Endodermal cell (in vitro differentiated cells): ENCODE measurements at regions not wholly inside any gene's neighbourhood (a gene's known extent, or its start where the extent isn't known, plus 50 kb on each side); places are given as distances from the start of the nearest gene placed in this dataset.

Source experiments
- DNase-seq: peaks from one replicate; pipeline ENCODE4 v3.0.0-alpha.2; 2017
- H3K27ac ChIP-seq: 2 replicates; pipeline ENCODE4 v1.5.1; 2013; ENCODE audit warnings: mild to moderate bottlenecking, low read depth, low read length, moderate library complexity
- H3K27me3 ChIP-seq: 2 replicates; pipeline ENCODE4 v1.6.1; 2013; ENCODE audit warnings: mild to moderate bottlenecking, low read length, moderate library complexity; ENCODE audit not compliant: insufficient read depth, control insufficient read depth, poor library complexity, severe bottlenecking
- H3K36me3 ChIP-seq: 2 replicates; pipeline ENCODE4 v1.7.0; 2013; ENCODE audit warnings: mild to moderate bottlenecking, low read length, moderate library complexity; ENCODE audit not compliant: control insufficient read depth, insufficient read depth
- H3K4me1 ChIP-seq: one replicate; pipeline ENCODE4 v1.7.0; 2013; ENCODE audit warnings: low read length; ENCODE audit not compliant: control insufficient read depth, insufficient read depth
- H3K4me3 ChIP-seq: 2 replicates; pipeline ENCODE4 v1.5.1; 2013; ENCODE audit warnings: mild to moderate bottlenecking, low read length, moderate library complexity
- H3K9ac ChIP-seq: 2 replicates; pipeline ENCODE4 v1.6.1; 2013; ENCODE audit warnings: mild to moderate bottlenecking, low read length, moderate library complexity; ENCODE audit not compliant: poor library complexity, severe bottlenecking; ENCODE audit errors: extremely low read depth
- H3K9me3 ChIP-seq: 2 replicates; pipeline ENCODE4 v1.6.1; 2013; ENCODE audit warnings: mild to moderate bottlenecking, low read length, moderate library complexity; ENCODE audit not compliant: control insufficient read depth
- H3K27ac Mint-ChIP-seq: 2 replicates; pipeline ENCODE4 v1.8.0; 2020; ENCODE audit warnings: mixed read lengths
- H3K27me3 Mint-ChIP-seq: 2 replicates; pipeline ENCODE4 v1.8.0; 2021; ENCODE audit warnings: mild to moderate bottlenecking, mixed read lengths; ENCODE audit not compliant: insufficient read depth
- H3K36me3 Mint-ChIP-seq: 2 replicates; pipeline ENCODE4 v1.8.0; 2020; ENCODE audit warnings: low read depth, mixed read lengths
- H3K4me1 Mint-ChIP-seq: 2 replicates; pipeline ENCODE4 v1.8.0; 2020; ENCODE audit warnings: mixed read lengths
- H3K4me3 Mint-ChIP-seq: 2 replicates; pipeline ENCODE4 v1.8.0; 2020; ENCODE audit warnings: mild to moderate bottlenecking, moderate library complexity, mixed read lengths
- H3K9me3 Mint-ChIP-seq: 2 replicates; pipeline ENCODE4 v1.8.0; 2020; ENCODE audit warnings: mild to moderate bottlenecking, mixed read lengths
- WGBS, 2 experiments: methylation state at CpG; one replicate each; pipeline versions ENCODE4 v1.1.5 to v1.1.7; 2013; ENCODE audit warnings: missing lambda C conversion rate in 2 of 2, mixed read lengths in 1 of 2; ENCODE audit not compliant: insufficient coverage in 1 of 2, insufficient read length in 1 of 2; 5-methylcytosine and 5-hydroxymethylcytosine counted together
- TF ChIP-seq, protein P1 (sequence below): fragments of 200-600 bp; sonication (generic); conservative IDR thresholded peaks from 2 replicates; pipeline ENCODE4 v1.5.0; 2021; ENCODE audit warnings: antibody characterized with exemption, mild to moderate bottlenecking

DNA sequence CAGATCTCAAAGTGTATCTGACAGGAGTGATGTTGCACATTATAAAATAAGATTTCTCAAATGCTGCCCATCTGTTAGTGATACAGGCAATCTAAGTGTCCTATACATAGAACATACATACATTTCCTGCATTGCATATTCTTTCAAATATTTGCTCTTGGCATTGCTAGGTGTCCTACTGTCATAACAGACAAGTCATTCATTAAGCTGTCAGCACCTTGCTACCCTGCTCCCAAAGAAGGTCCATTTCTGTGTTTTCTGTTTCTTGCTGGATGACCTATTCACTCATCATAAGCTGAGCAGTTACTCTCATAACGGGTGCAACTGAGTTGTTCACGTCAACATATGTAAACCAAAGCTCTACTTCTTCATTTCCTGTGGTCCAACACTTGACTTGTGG is 719.0 kb downstream of the KCNJ2 start:
- TF ChIP-seq, protein P1, sequence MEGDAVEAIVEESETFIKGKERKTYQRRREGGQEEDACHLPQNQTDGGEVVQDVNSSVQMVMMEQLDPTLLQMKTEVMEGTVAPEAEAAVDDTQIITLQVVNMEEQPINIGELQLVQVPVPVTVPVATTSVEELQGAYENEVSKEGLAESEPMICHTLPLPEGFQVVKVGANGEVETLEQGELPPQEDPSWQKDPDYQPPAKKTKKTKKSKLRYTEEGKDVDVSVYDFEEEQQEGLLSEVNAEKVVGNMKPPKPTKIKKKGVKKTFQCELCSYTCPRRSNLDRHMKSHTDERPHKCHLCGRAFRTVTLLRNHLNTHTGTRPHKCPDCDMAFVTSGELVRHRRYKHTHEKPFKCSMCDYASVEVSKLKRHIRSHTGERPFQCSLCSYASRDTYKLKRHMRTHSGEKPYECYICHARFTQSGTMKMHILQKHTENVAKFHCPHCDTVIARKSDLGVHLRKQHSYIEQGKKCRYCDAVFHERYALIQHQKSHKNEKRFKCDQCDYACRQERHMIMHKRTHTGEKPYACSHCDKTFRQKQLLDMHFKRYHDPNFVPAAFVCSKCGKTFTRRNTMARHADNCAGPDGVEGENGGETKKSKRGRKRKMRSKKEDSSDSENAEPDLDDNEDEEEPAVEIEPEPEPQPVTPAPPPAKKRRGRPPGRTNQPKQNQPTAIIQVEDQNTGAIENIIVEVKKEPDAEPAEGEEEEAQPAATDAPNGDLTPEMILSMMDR = no peak
- no peaks in the 10 kb centered on the region for H3K36me3 ChIP-seq
- 89% methylated on average over 2 of the region's 2 CpGs; no CpG with 5 or more reads in 1 of the 2 experiments for WGBS, 2 experiments
- no peaks in the 10 kb centered on the region for H3K27me3 Mint-ChIP-seq
- H3K9me3 ChIP-seq = peaks cover 12% of the 10 kb centered on the region
- H3K9me3 Mint-ChIP-seq = peaks cover 13% of the 10 kb centered on the region
- H3K36me3 Mint-ChIP-seq = no peaks in the 10 kb centered on the region
- H3K27me3 ChIP-seq = no peaks in the 10 kb centered on the region
- no peak overlapping the region for H3K27ac Mint-ChIP-seq
- H3K4me1 ChIP-seq = no peaks in the 10 kb centered on the region
- H3K4me3 Mint-ChIP-seq = no peak overlapping the region
- peaks cover 6% of the 10 kb centered on the region for H3K4me1 Mint-ChIP-seq
- no peak overlapping the region for H3K4me3 ChIP-seq
- no peak overlapping the region for H3K9ac ChIP-seq
- DNase-seq = no peak
- no peak overlapping the region for H3K27ac ChIP-seq

- TF ChIP-seq, protein P1 = no peak
- Histone ChIP-seq H3K27ac (no peak overlapping the region), H3K9ac (no peak overlapping the region), H3K9me3 (peaks cover 9% of the 10 kb centered on the region), H3K4me1 (no peaks in the 10 kb centered on the region), H3K36me3 (no peaks in the 10 kb centered on the region), H3K4me3 (no peak overlapping the region), H3K27me3 (no peaks in the 10 kb centered on the region)
- DNase-seq = no peak
- H3K36me3 Mint-ChIP-seq = no peaks in the 10 kb centered on the region
- H3K27ac Mint-ChIP-seq = no peak overlapping the region
- WGBS, 2 experiments = 85 to 95% methylated on average over 3 to 4 of the region's 4 CpGs
- H3K27me3 Mint-ChIP-seq = no peaks in the 10 kb centered on the region
- H3K4me3 Mint-ChIP-seq = no peak overlapping the region
- H3K9me3 Mint-ChIP-seq = peaks cover 6% of the 10 kb centered on the region
- peaks cover 5% of the 10 kb centered on the region for H3K4me1 Mint-ChIP-seq
These were observed 722.0 kb downstream of the KCNJ2 start for GRCh38 chr17:70891306-70891705.

GRCh38 chr17:70892527-70892926 is 723.2 kb downstream of the KCNJ2 start:
- H3K27ac ChIP-seq = no peak overlapping the region
- H3K4me3 ChIP-seq = no peak overlapping the region
- Mint-ChIP-seq H3K27me3 (no peaks in the 10 kb centered on the region), H3K4me3 (no peak overlapping the region), H3K9me3 (peaks cover 6% of the 10 kb centered on the region), H3K27ac (no peak overlapping the region), H3K4me1 (no peaks in the 10 kb centered on the region), H3K36me3 (no peaks in the 10 kb centered on the region)
- 83% methylated on average over 1 of the region's 1 CpG; no CpG with 5 or more reads in 1 of the 2 experiments for WGBS, 2 experiments
- H3K4me1 ChIP-seq = no peaks in the 10 kb centered on the region
- TF ChIP-seq, protein P1 = no peak
- H3K9ac ChIP-seq = no peak overlapping the region
- no peaks in the 10 kb centered on the region for H3K36me3 ChIP-seq
- H3K27me3 ChIP-seq = no peaks in the 10 kb centered on the region
- no peak for DNase-seq
- peaks cover 9% of the 10 kb centered on the region for H3K9me3 ChIP-seq
